NCI-H2196 treated with DMSO at 0.1 percent for 48 hours (cell line): ENCODE measurements at regions not wholly inside any gene's neighbourhood (a gene's known extent, or its start where the extent isn't known, plus 50 kb on each side); places are given as distances from the start of the nearest gene placed in this dataset.

ENCODE experiments used
- DNase-seq: peaks from one replicate; lab custom pipeline; 2025; ENCODE audit not compliant: unreplicated experiment; lab: John Stamatoyannopoulos, UW

- DNase-seq: no peak
These were observed 105.7 kb downstream of the TPRA1 start for GRCh38 chr3:127484601-127485388.

DNA sequence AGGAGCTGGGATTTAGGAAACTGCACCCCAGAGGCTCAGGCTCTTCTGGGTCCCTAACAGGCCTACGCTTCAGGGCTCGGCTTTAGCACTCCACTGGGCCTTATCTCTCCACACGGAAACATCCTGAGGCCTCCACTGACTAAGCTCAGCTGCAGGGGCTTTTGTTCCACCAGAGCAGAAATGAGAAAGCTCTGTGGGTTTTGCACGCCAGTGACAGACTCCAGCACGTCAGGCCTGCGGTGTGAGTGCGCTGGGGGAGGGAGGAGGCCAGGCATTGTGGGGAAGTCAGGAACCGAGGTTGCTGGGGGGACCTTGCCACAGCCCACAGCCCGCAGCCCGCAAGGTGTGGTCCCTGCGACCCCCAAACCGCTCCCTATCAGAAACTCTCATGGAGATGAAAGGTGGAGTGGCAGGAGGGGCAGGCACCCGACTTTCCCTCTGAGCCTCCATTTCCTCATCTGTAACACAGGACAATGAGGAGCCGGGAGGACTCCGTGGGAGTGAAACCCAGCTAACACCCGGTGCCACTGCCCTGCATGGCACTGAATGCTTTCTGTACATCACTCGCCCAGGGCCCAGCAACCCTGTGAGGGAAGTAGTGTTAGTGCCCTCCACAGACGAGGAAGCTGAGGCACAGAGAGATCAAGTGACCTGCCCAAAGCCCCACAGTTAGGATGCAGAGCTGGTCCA, 106.5 kb downstream of the TPRA1 start:
- no peak for DNase-seq

GRCh38 chr3:127483005-127483641, 107.4 kb downstream of the TPRA1 start:
- DNase-seq: no peak

- DNase-seq: no peak
These were observed 108.1 kb downstream of the TPRA1 start for GRCh38 chr3:127482216-127483004.

- DNase-seq: no peak
These were observed 110.2 kb downstream of the TPRA1 start for GRCh38 chr3:127480196-127480954.

- DNase-seq: no peak
These were observed 111.1 kb downstream of the TPRA1 start for GRCh38 chr3:127479449-127479848.

GRCh38 chr3:127478922-127479321, 111.6 kb downstream of the TPRA1 start:
- DNase-seq: no peak

- no peak for DNase-seq
These were observed 113.1 kb downstream of the TPRA1 start for GRCh38 chr3:127477396-127477795.

GRCh38 chr3:127476936-127477335, 113.6 kb downstream of the TPRA1 start:
- no peak for DNase-seq

GRCh38 chr3:127475975-127476705, 114.4 kb downstream of the TPRA1 start:
- DNase-seq: no peak

DNA sequence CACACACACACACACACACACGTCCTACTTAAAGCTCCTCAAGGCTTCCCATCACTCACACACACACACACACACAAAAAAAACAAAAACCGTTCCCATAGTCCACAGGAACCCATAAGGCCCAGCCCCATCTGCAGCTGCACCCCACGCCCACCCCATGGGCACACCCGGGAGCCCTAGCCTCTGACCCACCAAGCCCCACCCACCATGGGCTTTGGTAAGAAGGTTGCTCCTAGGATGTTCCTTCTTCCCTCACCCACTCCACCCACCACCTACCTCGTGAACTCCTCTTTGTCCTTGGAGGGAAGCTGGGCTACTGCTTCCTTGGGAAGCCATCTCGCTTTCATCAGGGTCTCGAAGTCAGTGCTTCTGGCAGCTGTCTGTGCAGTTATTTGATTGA, 115.1 kb downstream of the TPRA1 start:
- no peak for DNase-seq

GRCh38 chr3:127473244-127474024, 117.1 kb downstream of the TPRA1 start:
- DNase-seq: peak; percentile 53

DNA sequence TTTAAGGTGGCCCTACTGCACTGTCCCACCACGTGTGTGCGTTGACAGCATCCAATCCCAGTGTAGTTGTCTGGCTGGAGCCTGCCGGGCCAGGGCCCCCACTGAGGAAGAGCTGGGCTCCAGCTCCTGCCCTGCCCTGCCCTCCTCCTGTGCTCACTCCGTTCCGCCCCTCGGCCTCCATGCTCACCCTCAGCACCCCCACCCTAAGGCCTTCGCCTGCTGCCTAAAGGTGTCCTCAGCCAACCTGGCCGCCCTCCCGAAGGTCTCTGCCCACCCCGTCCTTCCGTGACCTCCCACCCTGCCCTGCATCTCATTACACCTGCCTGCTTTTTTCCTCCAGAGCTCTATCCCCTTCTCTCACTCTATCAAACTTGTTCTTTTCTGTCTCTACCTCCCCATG, 118.0 kb downstream of the TPRA1 start:
- no peak for DNase-seq

DNA sequence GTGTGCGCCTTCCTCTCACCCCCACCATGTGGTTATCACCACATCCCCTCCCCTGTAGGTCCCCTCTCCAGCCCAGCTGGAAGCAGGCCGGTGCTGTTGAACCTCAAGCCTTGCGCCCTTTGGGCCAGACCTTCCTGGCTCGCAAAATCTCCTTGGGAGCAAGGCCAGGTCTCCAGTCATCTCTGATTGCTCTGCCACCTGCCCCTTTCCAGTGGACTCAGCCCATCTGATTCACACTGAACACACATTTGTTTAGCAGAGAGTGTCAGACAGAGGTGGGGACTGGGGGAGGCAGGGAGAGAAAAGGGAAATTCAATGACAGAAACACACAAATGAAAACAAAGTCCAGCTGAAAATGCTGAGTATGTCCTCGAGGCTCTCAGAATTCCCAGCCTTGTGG, 119.4 kb downstream of the TPRA1 start:
- DNase-seq: no peak

DNA sequence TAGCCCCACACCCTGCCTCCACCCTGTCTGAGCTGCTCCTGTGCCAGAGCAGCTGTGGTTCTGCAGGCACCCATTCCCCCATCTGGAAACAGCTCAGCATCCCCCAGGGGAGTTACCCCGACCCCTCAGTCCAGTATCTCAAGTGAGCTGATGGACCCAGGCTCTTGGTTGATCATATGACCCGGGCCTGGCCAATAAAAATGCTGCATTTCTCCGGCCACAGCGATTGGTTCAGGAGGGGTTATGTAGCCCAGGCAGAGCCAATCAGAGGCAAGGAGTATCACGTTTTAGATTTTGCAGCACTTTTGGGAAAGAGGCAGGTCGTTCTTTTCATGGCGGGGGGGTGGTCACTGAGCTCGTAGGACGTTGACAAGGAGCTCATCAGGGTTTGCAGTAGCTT, 120.8 kb downstream of the TPRA1 start:
- DNase-seq: no peak

DNA sequence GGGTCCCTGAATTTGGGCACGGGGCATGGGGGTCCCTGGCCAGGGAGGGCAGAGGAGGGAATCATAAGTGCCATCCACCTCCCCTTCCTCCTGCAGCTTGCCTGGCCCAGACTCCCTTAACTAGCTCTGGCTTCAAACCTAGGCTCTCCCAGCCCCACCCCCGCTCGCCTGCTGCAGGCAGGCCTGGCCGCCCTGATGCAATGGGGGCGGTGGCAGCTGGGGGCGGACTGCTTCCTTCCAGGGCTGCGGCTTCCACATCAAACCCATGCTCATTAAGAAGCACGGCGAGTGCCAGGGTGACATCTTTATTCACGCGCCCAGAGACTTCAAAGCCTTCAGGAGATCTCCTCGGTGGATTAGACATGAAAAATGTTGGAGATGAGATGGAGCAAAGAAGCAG, 123.1 kb downstream of the TPRA1 start:
- no peak for DNase-seq

- no peak for DNase-seq
These were observed 125.9 kb downstream of the TPRA1 start for GRCh38 chr3:127464642-127465041.

- DNase-seq: peak; percentile 28
These were observed 128.3 kb downstream of the TPRA1 start for GRCh38 chr3:127462111-127462655.
